NOMO-1 treated with dmso at 0.1 percent for 144 hours (cell line): ENCODE measurements at regions not wholly inside any gene's neighbourhood (a gene's known extent, or its start where the extent isn't known, plus 50 kb on each side); places are given as distances from the start of the nearest gene placed in this dataset.
"Not testable (repeated sequence)": the region's sequence is repeated elsewhere in the genome, so short reads cannot be mapped to it uniquely, and the experiment has no call there.

Experiments used
- DNase-seq: peaks from one replicate; lab custom pipeline; 2025; ENCODE audit not compliant: unreplicated experiment; lab: John Stamatoyannopoulos, UW

- DNase-seq = no peak
These were observed 136.7 kb upstream of the EXOC2 start for GRCh38 chr6:829656-830055.

GRCh38 chr6:827431-827830 lies 134.5 kb upstream of the EXOC2 start:
- DNase-seq = no peak

- no peak for DNase-seq
These were observed 126.2 kb upstream of the EXOC2 start for GRCh38 chr6:819122-819521.

GRCh38 chr6:818196-818595 lies 125.3 kb upstream of the EXOC2 start:
- no peak for DNase-seq

- DNase-seq = peak; percentile 82
These were observed 123.7 kb upstream of the EXOC2 start for GRCh38 chr6:816510-817084.

- no peak for DNase-seq
These were observed 122.4 kb upstream of the EXOC2 start for GRCh38 chr6:815348-815738.

- DNase-seq = no peak
These were observed 121.7 kb upstream of the EXOC2 start for GRCh38 chr6:814378-815347.

GRCh38 chr6:811831-812230 lies 118.9 kb upstream of the EXOC2 start:
- DNase-seq = no peak

- no peak for DNase-seq
These were observed 118.3 kb upstream of the EXOC2 start for GRCh38 chr6:811191-811590.

GRCh38 chr6:804771-805170 lies 111.8 kb upstream of the EXOC2 start:
- DNase-seq = no peak

- DNase-seq = no peak
These were observed 111.4 kb upstream of the EXOC2 start for GRCh38 chr6:804317-804716.

- no peak for DNase-seq
These were observed 110.4 kb upstream of the EXOC2 start for GRCh38 chr6:803191-803977.

- DNase-seq = no peak
These were observed 109.8 kb upstream of the EXOC2 start for GRCh38 chr6:802701-803100.

- not testable (repeated sequence) for DNase-seq
These were observed 109.3 kb upstream of the EXOC2 start for GRCh38 chr6:802223-802622.

- DNase-seq = no peak
These were observed 106.8 kb upstream of the EXOC2 start for GRCh38 chr6:799769-800168.

- no peak for DNase-seq
These were observed 104.6 kb upstream of the EXOC2 start for GRCh38 chr6:797479-798077.

- DNase-seq = no peak
These were observed 102.2 kb upstream of the EXOC2 start for GRCh38 chr6:795046-795685.

- no peak for DNase-seq
These were observed 100.3 kb upstream of the EXOC2 start for GRCh38 chr6:793261-793660.

GRCh38 chr6:792662-793061 lies 99.7 kb upstream of the EXOC2 start:
- no peak for DNase-seq

- no peak for DNase-seq
These were observed 95.1 kb upstream of the EXOC2 start for GRCh38 chr6:788058-788457.
